ENCODE measurements at regions not wholly inside any gene's neighbourhood (a gene's known extent, or its start where the extent isn't known, plus 50 kb on each side); places are given as distances from the start of the nearest gene placed in this dataset.

DNA sequence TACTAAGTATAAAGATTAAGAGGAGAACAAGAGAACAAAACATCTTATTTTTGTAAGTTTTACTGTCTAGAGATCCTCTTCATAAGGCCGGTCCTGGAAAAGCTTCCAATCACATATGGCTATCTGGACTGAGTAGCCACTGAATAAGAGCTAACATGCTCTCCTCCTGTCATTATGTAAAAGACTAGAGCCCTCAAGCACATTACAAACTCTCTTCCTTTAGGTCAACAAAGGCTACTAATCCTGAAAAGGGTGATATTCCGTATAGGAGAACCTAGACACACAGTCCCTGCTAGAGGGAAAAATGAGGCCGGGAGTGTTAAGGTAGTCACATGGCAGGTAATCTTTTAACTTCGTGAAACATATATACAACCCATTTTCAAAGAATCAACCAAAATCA, 665.6 kb downstream of the EFNA5 start:
- no peak for TF ChIP-seq GATA2 (IDR thresholded peaks at IDR 0.05; ENCODE audit: low read depth, low read length)
- TF ChIP-seq GATA3 (IDR thresholded peaks at IDR 0.05; ENCODE audit: low read depth, low read length) = no peak
